Non-pigmented ciliary epithelial cell (primary cell): ENCODE measurements at regions not wholly inside any gene's neighbourhood (a gene's known extent, or its start where the extent isn't known, plus 50 kb on each side); places are given as distances from the start of the nearest gene placed in this dataset.

Experiments
- DNase-seq: peaks from one replicate; pipeline ENCODE4 v3.0.0-alpha.2; 2010; ENCODE audit warnings: low read depth

- DNase-seq = no peak
These were observed 62.1 kb upstream of the CRBN start for GRCh38 chr3:3241596-3241995.

- no peak for DNase-seq
These were observed 61.5 kb upstream of the CRBN start for GRCh38 chr3:3240986-3241385.

- no peak for DNase-seq
These were observed 58.5 kb upstream of the CRBN start for GRCh38 chr3:3237979-3238378.

- no peak for DNase-seq
These were observed 52.8 kb upstream of the CRBN start for GRCh38 chr3:3232251-3232650.
